GM12874 (cell line): ENCODE measurements at regions not wholly inside any gene's neighbourhood (a gene's known extent, or its start where the extent isn't known, plus 50 kb on each side); places are given as distances from the start of the nearest gene placed in this dataset.

ENCODE experiments used
- TF ChIP-seq, protein P1 (sequence below): IDR thresholded peaks from 2 replicates; pipeline ENCODE4 v1.5.1; 2011; ENCODE audit warnings: low read depth, mild to moderate bottlenecking, control low read depth, low read length, moderate library complexity; ENCODE audit not compliant: insufficient read depth

- TF ChIP-seq, protein P1, sequence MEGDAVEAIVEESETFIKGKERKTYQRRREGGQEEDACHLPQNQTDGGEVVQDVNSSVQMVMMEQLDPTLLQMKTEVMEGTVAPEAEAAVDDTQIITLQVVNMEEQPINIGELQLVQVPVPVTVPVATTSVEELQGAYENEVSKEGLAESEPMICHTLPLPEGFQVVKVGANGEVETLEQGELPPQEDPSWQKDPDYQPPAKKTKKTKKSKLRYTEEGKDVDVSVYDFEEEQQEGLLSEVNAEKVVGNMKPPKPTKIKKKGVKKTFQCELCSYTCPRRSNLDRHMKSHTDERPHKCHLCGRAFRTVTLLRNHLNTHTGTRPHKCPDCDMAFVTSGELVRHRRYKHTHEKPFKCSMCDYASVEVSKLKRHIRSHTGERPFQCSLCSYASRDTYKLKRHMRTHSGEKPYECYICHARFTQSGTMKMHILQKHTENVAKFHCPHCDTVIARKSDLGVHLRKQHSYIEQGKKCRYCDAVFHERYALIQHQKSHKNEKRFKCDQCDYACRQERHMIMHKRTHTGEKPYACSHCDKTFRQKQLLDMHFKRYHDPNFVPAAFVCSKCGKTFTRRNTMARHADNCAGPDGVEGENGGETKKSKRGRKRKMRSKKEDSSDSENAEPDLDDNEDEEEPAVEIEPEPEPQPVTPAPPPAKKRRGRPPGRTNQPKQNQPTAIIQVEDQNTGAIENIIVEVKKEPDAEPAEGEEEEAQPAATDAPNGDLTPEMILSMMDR: no peak
Observed at GRCh38 chr20:29325304-29325640, 1932.2 kb upstream of the DEFB115 start.

DNA sequence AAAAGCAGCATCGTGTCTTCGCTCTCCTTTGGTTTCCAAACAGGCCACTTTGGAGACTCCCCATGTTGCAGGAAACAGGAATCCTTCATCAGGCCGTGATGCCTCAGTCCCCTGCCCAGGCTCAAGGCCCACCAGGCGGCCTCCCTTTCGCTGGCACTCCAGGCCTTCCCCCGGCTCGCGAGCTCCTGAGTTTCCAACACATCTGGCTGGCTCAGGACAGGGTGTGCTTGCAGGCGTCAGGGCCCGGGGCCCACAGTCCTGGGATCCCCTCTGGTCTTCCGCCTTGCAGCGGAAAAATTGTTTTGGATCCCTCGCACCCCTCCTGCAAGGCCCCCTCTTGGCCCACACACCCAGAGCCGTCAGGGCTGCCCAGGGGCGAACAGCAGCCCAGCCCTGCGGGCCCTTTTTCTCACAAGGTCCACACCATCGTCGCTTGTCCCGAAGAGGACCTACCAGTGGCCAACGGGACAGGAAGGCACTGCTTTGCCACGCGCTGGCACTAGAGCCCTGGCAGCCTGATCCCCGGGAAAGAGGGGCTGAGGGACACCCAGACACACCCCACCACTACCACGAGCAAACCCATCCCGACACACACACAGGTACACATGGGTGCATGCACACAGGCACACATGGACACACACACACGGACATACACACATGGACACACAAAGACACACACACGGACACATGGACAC, 1930.9 kb upstream of the DEFB115 start:
- TF ChIP-seq, protein P1: no peak

DNA sequence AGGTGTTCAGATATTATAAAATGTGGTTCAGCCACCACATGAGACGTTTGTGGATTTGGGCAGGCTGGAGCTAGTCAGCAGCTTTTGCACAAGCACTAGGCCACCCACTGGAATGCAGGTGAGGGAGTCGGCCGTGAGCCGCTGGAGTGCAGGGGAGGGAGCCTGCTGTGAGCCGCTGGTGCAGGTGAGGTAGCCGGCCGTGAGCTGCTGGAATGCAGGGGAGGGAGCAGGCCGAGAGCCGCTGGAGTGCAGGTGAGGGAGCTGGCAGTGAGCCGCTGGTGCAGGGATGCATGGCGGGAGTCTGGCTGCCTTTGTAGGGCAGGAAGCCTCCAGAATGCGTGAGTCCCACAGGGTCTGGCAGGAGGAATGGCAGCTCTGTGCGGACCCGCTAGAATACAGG, 1907.6 kb upstream of the DEFB115 start:
- TF ChIP-seq, protein P1: no peak

- TF ChIP-seq, protein P1: no peak
Observed at GRCh38 chr20:29408034-29408695, 1849.3 kb upstream of the DEFB115 start.

GRCh38 chr20:29409833-29410805, 1847.3 kb upstream of the DEFB115 start:
- TF ChIP-seq, protein P1: no peak

DNA sequence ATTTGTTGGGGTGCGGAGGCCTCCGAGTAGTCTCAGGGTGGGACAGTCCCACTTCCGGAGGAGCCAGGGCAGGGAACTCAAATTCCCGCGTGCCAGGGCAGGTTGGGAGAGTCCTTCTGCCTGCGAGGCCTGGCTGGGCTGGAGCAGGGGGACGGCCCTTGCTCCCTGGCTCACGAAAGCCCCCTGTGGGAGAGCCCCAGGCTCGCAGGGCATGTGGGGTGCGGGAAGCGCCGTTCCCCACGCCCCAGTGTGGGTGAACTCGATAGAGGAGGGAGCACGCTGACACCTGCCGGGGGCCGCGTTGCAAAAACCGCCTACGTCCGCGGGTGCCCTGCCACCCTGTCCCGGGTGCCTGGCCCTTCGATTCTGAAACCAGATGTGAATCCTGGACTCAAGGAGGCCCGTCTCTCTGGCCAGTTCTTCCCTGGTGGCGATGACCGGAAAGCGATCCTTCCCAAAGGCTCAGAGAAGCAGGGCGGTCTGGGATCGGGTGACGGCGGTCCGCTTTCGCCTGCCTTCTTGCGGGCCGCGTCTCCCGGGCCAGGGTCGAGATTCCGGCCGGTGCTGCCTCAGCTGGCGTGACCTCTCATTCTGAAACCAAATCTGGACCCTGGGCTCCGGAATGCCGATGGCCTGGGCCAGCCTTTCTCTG, 1846.5 kb upstream of the DEFB115 start:
- TF ChIP-seq, protein P1: no peak
